IMR-90 (cell line): ENCODE measurements at regions not wholly inside any gene's neighbourhood (a gene's known extent, or its start where the extent isn't known, plus 50 kb on each side); places are given as distances from the start of the nearest gene placed in this dataset.

Source experiments
- BHLHE40 ChIP-seq: fragments of 150-350 bp; IDR thresholded peaks from 2 replicates; pipeline ENCODE4 v1.6.1; 2016; ENCODE audit warnings: mild to moderate bottlenecking, low read depth, low read length
- CEBPB ChIP-seq: IDR thresholded peaks from 2 replicates; pipeline ENCODE4 v1.6.1; 2012; ENCODE audit warnings: low read depth, low read length, improper control_type of control experiment
- CHD1 ChIP-seq: IDR thresholded peaks from 2 replicates; pipeline ENCODE4 v1.6.1; 2012; ENCODE audit warnings: low read depth, low read length, improper control_type of control experiment
- FOS ChIP-seq: fragments of 150-350 bp; IDR thresholded peaks from 2 replicates; pipeline ENCODE4 v1.6.1; 2016; ENCODE audit warnings: low read depth, low read length
- MXI1 ChIP-seq: IDR thresholded peaks from 2 replicates; pipeline ENCODE4 v1.6.1; 2012; ENCODE audit warnings: low read depth, mild to moderate bottlenecking, low read length, moderate library complexity, borderline replicate concordance
- NFE2L2 ChIP-seq: fragments of 150-350 bp; IDR thresholded peaks from 2 replicates; pipeline ENCODE4 v1.6.1; 2016; ENCODE audit warnings: low read depth, mild to moderate bottlenecking, low read length
- POLR2A ChIP-seq: IDR thresholded peaks from 2 replicates; pipeline ENCODE4 v1.6.1; 2012; ENCODE audit warnings: mild to moderate bottlenecking, low read depth, low read length
- RAD21 ChIP-seq: IDR thresholded peaks from 2 replicates; pipeline ENCODE4 v1.6.1; 2012; ENCODE audit warnings: low read length, improper control_type of control experiment
- RFX5 ChIP-seq: IDR thresholded peaks from 2 replicates; pipeline ENCODE4 v1.8.0; 2012; ENCODE audit warnings: low read depth, mild to moderate bottlenecking, low read length, moderate library complexity
- SMC3 ChIP-seq: fragments of 150-350 bp; IDR thresholded peaks from 2 replicates; pipeline ENCODE4 v1.6.1; 2016; ENCODE audit warnings: low read depth, mild to moderate bottlenecking, antibody characterized with exemption, low read length, moderate library complexity
- TF ChIP-seq, protein P1 (sequence below): conservative IDR thresholded peaks from 2 replicates; pipeline ENCODE4 v1.5.1; 2012; ENCODE audit warnings: mild to moderate bottlenecking, low read depth, low read length, improper control_type of control experiment
- TF ChIP-seq, protein P2 (sequence below): fragments of 150-350 bp; IDR thresholded peaks from 2 replicates; pipeline ENCODE4 v1.6.1; 2016; ENCODE audit warnings: low read depth, mild to moderate bottlenecking, low read length, moderate library complexity, borderline replicate concordance
- TF ChIP-seq, protein P3 (sequence below): fragments of 150-350 bp; IDR thresholded peaks from 2 replicates; pipeline ENCODE4 v1.6.1; 2017; ENCODE audit warnings: mild to moderate bottlenecking, antibody characterized with exemption, low read length, low read depth

DNA sequence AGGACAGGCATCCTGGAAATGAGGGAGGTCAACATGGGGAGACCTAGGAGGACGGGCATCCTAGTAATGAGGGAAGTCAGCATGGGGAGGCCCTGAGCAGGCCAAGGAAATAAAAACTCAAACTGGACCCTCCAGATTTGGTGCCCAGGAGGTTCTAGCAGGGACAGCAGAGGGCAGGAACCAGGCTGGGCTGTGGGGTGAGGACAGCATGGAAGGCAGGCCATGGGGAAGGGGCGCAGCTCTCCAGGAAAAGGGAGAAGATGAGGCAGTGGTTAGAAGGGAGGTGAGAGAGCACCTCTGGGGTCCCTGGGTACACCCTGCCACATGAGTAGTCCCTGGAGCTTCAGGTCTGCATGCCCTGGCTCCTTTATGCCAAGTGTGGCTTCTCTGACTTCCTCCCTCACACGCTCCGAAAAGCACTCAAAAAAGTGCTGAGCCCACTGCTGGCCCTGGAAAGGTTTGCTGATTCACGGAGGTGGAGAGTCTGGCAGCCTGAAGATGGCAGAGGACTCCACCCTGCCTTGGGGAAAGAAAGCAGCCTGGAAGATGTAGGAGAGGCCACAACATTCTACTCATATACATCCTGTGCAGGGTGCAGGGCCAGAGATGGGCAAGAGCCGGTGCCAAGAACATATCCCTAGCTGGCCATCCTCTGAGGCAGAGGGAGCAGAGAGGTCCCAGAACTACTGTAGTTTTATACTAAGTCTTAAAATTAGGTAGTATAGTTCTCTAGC, 154.9 kb downstream of the MRPL14 start:
- no peak for TF ChIP-seq POLR2A
- no peak for TF ChIP-seq CHD1
- TF ChIP-seq CEBPB: no peak
- TF ChIP-seq, protein P1, sequence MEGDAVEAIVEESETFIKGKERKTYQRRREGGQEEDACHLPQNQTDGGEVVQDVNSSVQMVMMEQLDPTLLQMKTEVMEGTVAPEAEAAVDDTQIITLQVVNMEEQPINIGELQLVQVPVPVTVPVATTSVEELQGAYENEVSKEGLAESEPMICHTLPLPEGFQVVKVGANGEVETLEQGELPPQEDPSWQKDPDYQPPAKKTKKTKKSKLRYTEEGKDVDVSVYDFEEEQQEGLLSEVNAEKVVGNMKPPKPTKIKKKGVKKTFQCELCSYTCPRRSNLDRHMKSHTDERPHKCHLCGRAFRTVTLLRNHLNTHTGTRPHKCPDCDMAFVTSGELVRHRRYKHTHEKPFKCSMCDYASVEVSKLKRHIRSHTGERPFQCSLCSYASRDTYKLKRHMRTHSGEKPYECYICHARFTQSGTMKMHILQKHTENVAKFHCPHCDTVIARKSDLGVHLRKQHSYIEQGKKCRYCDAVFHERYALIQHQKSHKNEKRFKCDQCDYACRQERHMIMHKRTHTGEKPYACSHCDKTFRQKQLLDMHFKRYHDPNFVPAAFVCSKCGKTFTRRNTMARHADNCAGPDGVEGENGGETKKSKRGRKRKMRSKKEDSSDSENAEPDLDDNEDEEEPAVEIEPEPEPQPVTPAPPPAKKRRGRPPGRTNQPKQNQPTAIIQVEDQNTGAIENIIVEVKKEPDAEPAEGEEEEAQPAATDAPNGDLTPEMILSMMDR: no peak
- TF ChIP-seq RAD21: no peak
- TF ChIP-seq, protein P2, sequence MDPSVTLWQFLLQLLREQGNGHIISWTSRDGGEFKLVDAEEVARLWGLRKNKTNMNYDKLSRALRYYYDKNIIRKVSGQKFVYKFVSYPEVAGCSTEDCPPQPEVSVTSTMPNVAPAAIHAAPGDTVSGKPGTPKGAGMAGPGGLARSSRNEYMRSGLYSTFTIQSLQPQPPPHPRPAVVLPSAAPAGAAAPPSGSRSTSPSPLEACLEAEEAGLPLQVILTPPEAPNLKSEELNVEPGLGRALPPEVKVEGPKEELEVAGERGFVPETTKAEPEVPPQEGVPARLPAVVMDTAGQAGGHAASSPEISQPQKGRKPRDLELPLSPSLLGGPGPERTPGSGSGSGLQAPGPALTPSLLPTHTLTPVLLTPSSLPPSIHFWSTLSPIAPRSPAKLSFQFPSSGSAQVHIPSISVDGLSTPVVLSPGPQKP: no peak
- TF ChIP-seq MXI1: no peak
- TF ChIP-seq, protein P3, sequence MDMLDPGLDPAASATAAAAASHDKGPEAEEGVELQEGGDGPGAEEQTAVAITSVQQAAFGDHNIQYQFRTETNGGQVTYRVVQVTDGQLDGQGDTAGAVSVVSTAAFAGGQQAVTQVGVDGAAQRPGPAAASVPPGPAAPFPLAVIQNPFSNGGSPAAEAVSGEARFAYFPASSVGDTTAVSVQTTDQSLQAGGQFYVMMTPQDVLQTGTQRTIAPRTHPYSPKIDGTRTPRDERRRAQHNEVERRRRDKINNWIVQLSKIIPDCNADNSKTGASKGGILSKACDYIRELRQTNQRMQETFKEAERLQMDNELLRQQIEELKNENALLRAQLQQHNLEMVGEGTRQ: no peak
- no peak for TF ChIP-seq FOS
- no peak for TF ChIP-seq NFE2L2
- TF ChIP-seq RFX5: no peak
- no peak for TF ChIP-seq SMC3
- no peak for TF ChIP-seq BHLHE40
